HL-60 (cell line): ENCODE measurements at regions not wholly inside any gene's neighbourhood (a gene's known extent, or its start where the extent isn't known, plus 50 kb on each side); places are given as distances from the start of the nearest gene placed in this dataset.

Experiments used
- DNase-seq, 2 experiments: peaks; one replicate each; pipeline ENCODE4 v3.0.0-alpha.2; 2010 to 2020; ENCODE audit warnings: low read depth in 1 of 2, low spot score in 1 of 2
- H3K27ac ChIP-seq: fragments of 250-450 bp; sonication (Bioruptor Pico); replicated peaks from 2 replicates; pipeline ENCODE4 v1.5.1; 2020; ENCODE audit warnings: mild to moderate bottlenecking, moderate library complexity
- H3K27me3 ChIP-seq: fragments of 250-450 bp; sonication (Bioruptor Pico); 2 replicates; pipeline ENCODE4 v1.5.1; 2021; ENCODE audit warnings: mild to moderate bottlenecking, moderate library complexity; ENCODE audit not compliant: insufficient read depth, poor library complexity, severe bottlenecking
- H3K4me3 ChIP-seq: replicated peaks from 2 replicates; pipeline ENCODE4 v1.5.1; 2011; ENCODE audit warnings: mild to moderate bottlenecking, control low read depth, low read length; ENCODE audit not compliant: insufficient read depth
- CTCF ChIP-seq: IDR thresholded peaks from one replicate; pipeline ENCODE4 v1.5.1; 2011; ENCODE audit warnings: low read length, control low read depth, inconsistent platforms; ENCODE audit not compliant: insufficient read depth
- GABPA ChIP-seq: IDR thresholded peaks from 2 replicates; pipeline ENCODE4 v1.6.1; 2012; ENCODE audit warnings: low read depth
- POLR2AphosphoS5 ChIP-seq: IDR thresholded peaks from 2 replicates; pipeline ENCODE4 v1.6.1; 2012; ENCODE audit warnings: low read depth
- SPI1 ChIP-seq: IDR thresholded peaks from 2 replicates; pipeline ENCODE4 v1.6.1; 2012; ENCODE audit warnings: low read depth, mild to moderate bottlenecking, borderline replicate concordance
- TF ChIP-seq, protein P1 (sequence below): IDR thresholded peaks from 2 replicates; pipeline ENCODE4 v1.6.1; 2012; ENCODE audit warnings: low read depth; ENCODE audit not compliant: insufficient replicate concordance

DNA sequence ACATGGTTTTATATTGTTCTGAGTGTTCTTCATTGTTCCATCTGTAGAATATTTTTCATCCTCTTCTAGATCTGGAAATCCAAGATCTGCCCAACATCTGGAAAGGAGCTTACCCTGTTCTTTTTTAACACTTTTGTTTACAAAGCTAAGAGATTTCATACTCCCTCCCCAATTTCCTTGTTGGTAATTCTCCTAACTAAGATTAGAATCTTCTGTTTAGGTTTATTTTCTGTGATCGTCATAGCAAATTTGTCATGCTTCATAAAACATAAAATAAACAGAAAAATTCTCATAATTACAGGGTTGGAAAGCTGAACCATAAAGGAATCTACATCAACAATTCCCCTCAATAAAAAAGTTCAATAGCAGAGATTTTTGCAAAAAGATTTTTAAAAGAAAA lies 580.3 kb upstream of the CA10 start:
- H3K27ac ChIP-seq, result no peak overlapping the region
- H3K4me3 ChIP-seq, result no peak overlapping the region
- DNase-seq, result no peak
- no peak for TF ChIP-seq GABPA
- TF ChIP-seq, protein P1, sequence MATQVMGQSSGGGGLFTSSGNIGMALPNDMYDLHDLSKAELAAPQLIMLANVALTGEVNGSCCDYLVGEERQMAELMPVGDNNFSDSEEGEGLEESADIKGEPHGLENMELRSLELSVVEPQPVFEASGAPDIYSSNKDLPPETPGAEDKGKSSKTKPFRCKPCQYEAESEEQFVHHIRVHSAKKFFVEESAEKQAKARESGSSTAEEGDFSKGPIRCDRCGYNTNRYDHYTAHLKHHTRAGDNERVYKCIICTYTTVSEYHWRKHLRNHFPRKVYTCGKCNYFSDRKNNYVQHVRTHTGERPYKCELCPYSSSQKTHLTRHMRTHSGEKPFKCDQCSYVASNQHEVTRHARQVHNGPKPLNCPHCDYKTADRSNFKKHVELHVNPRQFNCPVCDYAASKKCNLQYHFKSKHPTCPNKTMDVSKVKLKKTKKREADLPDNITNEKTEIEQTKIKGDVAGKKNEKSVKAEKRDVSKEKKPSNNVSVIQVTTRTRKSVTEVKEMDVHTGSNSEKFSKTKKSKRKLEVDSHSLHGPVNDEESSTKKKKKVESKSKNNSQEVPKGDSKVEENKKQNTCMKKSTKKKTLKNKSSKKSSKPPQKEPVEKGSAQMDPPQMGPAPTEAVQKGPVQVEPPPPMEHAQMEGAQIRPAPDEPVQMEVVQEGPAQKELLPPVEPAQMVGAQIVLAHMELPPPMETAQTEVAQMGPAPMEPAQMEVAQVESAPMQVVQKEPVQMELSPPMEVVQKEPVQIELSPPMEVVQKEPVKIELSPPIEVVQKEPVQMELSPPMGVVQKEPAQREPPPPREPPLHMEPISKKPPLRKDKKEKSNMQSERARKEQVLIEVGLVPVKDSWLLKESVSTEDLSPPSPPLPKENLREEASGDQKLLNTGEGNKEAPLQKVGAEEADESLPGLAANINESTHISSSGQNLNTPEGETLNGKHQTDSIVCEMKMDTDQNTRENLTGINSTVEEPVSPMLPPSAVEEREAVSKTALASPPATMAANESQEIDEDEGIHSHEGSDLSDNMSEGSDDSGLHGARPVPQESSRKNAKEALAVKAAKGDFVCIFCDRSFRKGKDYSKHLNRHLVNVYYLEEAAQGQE, result no peak
- TF ChIP-seq CTCF, result no peak
- no peak for TF ChIP-seq SPI1
- no peak for TF ChIP-seq POLR2AphosphoS5
- no peaks in the 10 kb centered on the region for H3K27me3 ChIP-seq

- Histone ChIP-seq H3K27me3 (no peaks in the 10 kb centered on the region), H3K4me3 (no peak overlapping the region), H3K27ac (no peak overlapping the region)
- DNase-seq, result no peak
- TF ChIP-seq, protein P1, result no peak
- TF ChIP-seq CTCF (no peak), GABPA (no peak), POLR2AphosphoS5 (no peak), SPI1 (no peak)
Observed at GRCh38 chr17:52737071-52737470, 578.6 kb upstream of the CA10 start.

GRCh38 chr17:52732841-52733240 lies 574.3 kb upstream of the CA10 start:
- Histone ChIP-seq H3K4me3 (no peak overlapping the region), H3K27ac (no peak overlapping the region), H3K27me3 (no peaks in the 10 kb centered on the region)
- TF ChIP-seq POLR2AphosphoS5 (no peak), CTCF (no peak), SPI1 (no peak), GABPA (no peak)
- TF ChIP-seq, protein P1, result no peak
- DNase-seq, result no peak
